Transverse colon (tissue), 4 donors: ENCODE measurements at regions not wholly inside any gene's neighbourhood (a gene's known extent, or its start where the extent isn't known, plus 50 kb on each side); places are given as distances from the start of the nearest gene placed in this dataset.
"Not testable (repeated sequence)": the region's sequence is repeated elsewhere in the genome, so short reads cannot be mapped to it uniquely, and the experiment has no call there.

Experiments
- DNase-seq: peaks from one replicate; pipeline ENCODE4 v3.0.0-alpha.2; 2019
- H3K27ac ChIP-seq, 4 donors: fragments of 200-600 bp; sonication (generic); 2 replicates each; pipeline ENCODE4 v1.5.1; 2016 to 2018; ENCODE audit warnings: inconsistent platforms in 4 of 4
- H3K27me3 ChIP-seq: fragments of 200-600 bp; sonication (generic); 2 replicates; pipeline ENCODE4 v1.5.1; 2017; ENCODE audit warnings: inconsistent platforms
- H3K36me3 ChIP-seq, 4 donors: fragments of 200-600 bp; sonication (generic); 2 replicates each; pipeline ENCODE4 v1.5.1; 2017 to 2019; ENCODE audit warnings: inconsistent platforms in 4 of 4
- H3K4me1 ChIP-seq, 4 donors: fragments of 200-600 bp; sonication (generic); 2 replicates each; pipeline ENCODE4 v1.5.1; 2017 to 2020; ENCODE audit warnings: inconsistent platforms in 4 of 4
- H3K4me3 ChIP-seq, 4 donors: fragments of 200-600 bp; sonication (generic); 1 replicate in 1 of 4; 2 replicates in 3 of 4; pipeline versions ENCODE4 v1.5.1 to v1.6.1; 2017 to 2019; ENCODE audit warnings: inconsistent platforms in 4 of 4
- H3K9me3 ChIP-seq, 2 donors: fragments of 200-600 bp; sonication (generic); 2 replicates each; pipeline ENCODE4 v1.5.1; 2017 to 2019; ENCODE audit warnings: inconsistent platforms in 2 of 2
- CTCF ChIP-seq, 5 experiments: fragments of 200-600 bp in 3 of 5; fragments of 450-650 bp in 2 of 5; sonication (generic) in 3 of 5; IDR thresholded peaks; 1 replicate in 2 of 5; 2 replicates in 3 of 5; pipeline ENCODE4 v1.5.1; 2016 to 2017; ENCODE audit warnings: antibody characterized with exemption in 5 of 5, inconsistent platforms in 3 of 5, mild to moderate bottlenecking in 2 of 5, moderate library complexity in 1 of 5
- EP300 ChIP-seq: sonication (generic); formaldehyde crosslinking; IDR thresholded peaks from one replicate; pipeline ENCODE4 v1.6.1; 2017; ENCODE audit warnings: antibody characterized with exemption, low read depth
- POLR2A ChIP-seq: fragments of 450-650 bp; IDR thresholded peaks from one replicate; pipeline ENCODE4 v1.6.1; 2016; ENCODE audit warnings: antibody characterized with exemption, mild to moderate bottlenecking, moderate library complexity
- POLR2AphosphoS5 ChIP-seq, 3 donors: sonication (generic); formaldehyde crosslinking; IDR thresholded peaks; one replicate each; pipeline ENCODE4 v1.6.1; 2016; ENCODE audit warnings: antibody characterized with exemption in 3 of 3
- WGBS, 2 donors: methylation state at CpG; one replicate each; pipeline ENCODE4 v1.1.5; 2018; ENCODE audit warnings: low coverage in 1 of 2; 5-methylcytosine and 5-hydroxymethylcytosine counted together
- in situ Hi-C, 4 donors: fragments of 200-750 bp; cut with MboI; loops; one replicate each; pipeline versions ENCODE4 v1.15.0 to v1.15.1; 2017; ENCODE audit warnings: low sequenced_read_pairs in 3 of 4, low pct_ligation_motif_present in 1 of 4, low pct_unique_long_range_greater_than_20kb in 1 of 4
- intact Hi-C: fragments of 100-400 bp; cut with DNase I; formaldehyde crosslinking; loops from one replicate; pipeline ENCODE4 v1.15.1; 2023; ENCODE audit warnings: low total_unique reads

GRCh38 chr1:68848017-68848416 is 351.1 kb upstream of the DEPDC1 start:
- in situ Hi-C loops: no loop called here

GRCh38 chr1:68868606-68869005 is 371.7 kb upstream of the DEPDC1 start:
- H3K27ac ChIP-seq: no peak overlapping the region
- TF ChIP-seq POLR2AphosphoS5 (IDR thresholded peaks at IDR 0.05): no peak
- DNase-seq: no peak
- H3K9me3 ChIP-seq: peaks cover 3 to 4% of the 10 kb centered on the region in 2 donors
- no peaks in the 10 kb centered on the region for H3K27me3 ChIP-seq
- in situ Hi-C loops (no loop called here), intact Hi-C loops (no loop called here)
- no peaks in the 10 kb centered on the region for H3K36me3 ChIP-seq
- no peaks in the 10 kb centered on the region for H3K4me1 ChIP-seq
- no peak overlapping the region for H3K4me3 ChIP-seq
- 75 to 82% methylated on average over 2 of the region's 2 CpGs for WGBS, 2 donors

More at GRCh38 chr1:68848017-68848416, 351.1 kb upstream of the DEPDC1 start:
- TF ChIP-seq POLR2AphosphoS5 (IDR thresholded peaks at IDR 0.05) (no peak), CTCF (IDR thresholded peaks at IDR 0.05) (no peak), POLR2A (no peak), EP300 (no peak)
- H3K4me3 ChIP-seq: no peak overlapping the region
- no peaks in the 10 kb centered on the region for H3K27me3 ChIP-seq
- no peaks in the 10 kb centered on the region for H3K36me3 ChIP-seq
- 61 to 85% methylated on average over 3 of the region's 3 CpGs for WGBS, 2 donors
- no peak overlapping the region for H3K27ac ChIP-seq
- H3K9me3 ChIP-seq: peaks cover 0 to 2% of the 10 kb centered on the region in 2 donors
- intact Hi-C loops: no loop called here
- H3K4me1 ChIP-seq: no peaks in the 10 kb centered on the region
- no peak for DNase-seq

GRCh38 chr1:68873144-68873543 is 376.3 kb upstream of the DEPDC1 start:
- H3K4me1 ChIP-seq: no peaks in the 10 kb centered on the region
- no peak overlapping the region for H3K4me3 ChIP-seq
- TF ChIP-seq POLR2A: no peak
- TF ChIP-seq CTCF (IDR thresholded peaks at IDR 0.05): no peak
- TF ChIP-seq EP300: no peak
- no peak for TF ChIP-seq POLR2AphosphoS5 (IDR thresholded peaks at IDR 0.05)
- WGBS, 2 donors: 60 to 81% methylated on average over 2 of the region's 2 CpGs
- no peak overlapping the region for H3K27ac ChIP-seq
- intact Hi-C loops: no loop called here
- H3K9me3 ChIP-seq: peaks cover 2 to 4% of the 10 kb centered on the region in 2 donors
- in situ Hi-C loops: no loop called here
- no peaks in the 10 kb centered on the region for H3K36me3 ChIP-seq
- H3K27me3 ChIP-seq: no peaks in the 10 kb centered on the region
- DNase-seq: no peak

- H3K27me3 ChIP-seq, H3K27ac ChIP-seq, H3K4me3 ChIP-seq, in situ Hi-C loops, H3K4me1 ChIP-seq, H3K9me3 ChIP-seq, H3K36me3 ChIP-seq, intact Hi-C loops: not testable (repeated sequence)
- WGBS, 2 donors: 88 to 90% methylated on average over 14 to 23 of the region's 29 CpGs
- DNase-seq: peak; percentile 9
Observed at GRCh38 chr1:68881330-68882194, 384.7 kb upstream of the DEPDC1 start.

- Histone ChIP-seq H3K27ac (no peak overlapping the region), H3K4me1 (no peaks in the 10 kb centered on the region), H3K4me3 (no peak overlapping the region), H3K9me3 (no peaks in the 10 kb centered on the region), H3K27me3 (no peaks in the 10 kb centered on the region), H3K36me3 (no peaks in the 10 kb centered on the region)
- in situ Hi-C loops (no loop called here), intact Hi-C loops (no loop called here)
- no peak for DNase-seq
- TF ChIP-seq EP300 (no peak), CTCF (IDR thresholded peaks at IDR 0.05) (no peak), POLR2A (no peak), POLR2AphosphoS5 (IDR thresholded peaks at IDR 0.05) (no peak)
- WGBS, 2 donors: 63 to 64% methylated on average over 4 to 5 of the region's 5 CpGs
Observed at GRCh38 chr1:68889471-68889870, 392.6 kb upstream of the DEPDC1 start.
